ENCODE measurements at regions not wholly inside any gene's neighbourhood (a gene's known extent, or its start where the extent isn't known, plus 50 kb on each side); places are given as distances from the start of the nearest gene placed in this dataset.

GRCh38 chr13:31891472-31891871 lies 140.1 kb upstream of the FRY start:
- no peaks in the 10 kb centered on the region for H3K27me3 ChIP-seq
- 55% methylated on average over 2 of the region's 2 CpGs for WGBS
- H3K27ac ChIP-seq = no peak overlapping the region
- H3K9me3 ChIP-seq = no peaks in the 10 kb centered on the region
- H3K36me3 ChIP-seq = no peaks in the 10 kb centered on the region
- TF ChIP-seq CTCF (IDR thresholded peaks at IDR 0.05) = no peak
- no peak for TF ChIP-seq POLR2AphosphoS5 (IDR thresholded peaks at IDR 0.05)
- no peak for TF ChIP-seq POLR2A (IDR thresholded peaks at IDR 0.05)
- no peak for TF ChIP-seq EP300 (IDR thresholded peaks at IDR 0.05)
- no peak for DNase-seq (ENCODE audit: low spot score in 2 of 2)
- H3K4me3 ChIP-seq = no peak overlapping the region
- H3K4me1 ChIP-seq = peaks cover 20% of the 10 kb centered on the region

- no peak overlapping the region for H3K4me3 ChIP-seq
- no peaks in the 10 kb centered on the region for H3K27me3 ChIP-seq
- TF ChIP-seq POLR2A (IDR thresholded peaks at IDR 0.05) (no peak), CTCF (IDR thresholded peaks at IDR 0.05) (no peak), EP300 (IDR thresholded peaks at IDR 0.05) (no peak), POLR2AphosphoS5 (IDR thresholded peaks at IDR 0.05) (no peak)
- no peaks in the 10 kb centered on the region for H3K36me3 ChIP-seq
- WGBS = 66% methylated on average over 1 of the region's 1 CpG
- peaks cover 21% of the 10 kb centered on the region for H3K4me1 ChIP-seq
- DNase-seq (ENCODE audit: low spot score in 2 of 2) = no peak
- no peak overlapping the region for H3K27ac ChIP-seq
- H3K9me3 ChIP-seq = no peaks in the 10 kb centered on the region
Measured at GRCh38 chr13:31894931-31895330, 136.6 kb upstream of the FRY start.

GRCh38 chr13:31895691-31896090 lies 135.9 kb upstream of the FRY start:
- H3K4me3 ChIP-seq = no peak overlapping the region
- no peaks in the 10 kb centered on the region for H3K27me3 ChIP-seq
- DNase-seq (ENCODE audit: low spot score in 2 of 2) = no peak
- H3K9me3 ChIP-seq = no peaks in the 10 kb centered on the region
- peaks cover 21% of the 10 kb centered on the region for H3K4me1 ChIP-seq
- no peak for TF ChIP-seq POLR2AphosphoS5 (IDR thresholded peaks at IDR 0.05)
- no peak for TF ChIP-seq CTCF (IDR thresholded peaks at IDR 0.05)
- no peak for TF ChIP-seq POLR2A (IDR thresholded peaks at IDR 0.05)
- TF ChIP-seq EP300 (IDR thresholded peaks at IDR 0.05) = no peak
- no peaks in the 10 kb centered on the region for H3K36me3 ChIP-seq
- H3K27ac ChIP-seq = peak overlapping the region; percentile 37
- WGBS = 82% methylated on average over 3 of the region's 3 CpGs

- Histone ChIP-seq H3K27ac (no peak overlapping the region), H3K9me3 (no peaks in the 10 kb centered on the region), H3K4me3 (no peak overlapping the region), H3K4me1 (peaks cover 19% of the 10 kb centered on the region), H3K36me3 (no peaks in the 10 kb centered on the region), H3K27me3 (no peaks in the 10 kb centered on the region)
- DNase-seq (ENCODE audit: low spot score in 2 of 2) = no peak
- no peak for TF ChIP-seq POLR2AphosphoS5 (IDR thresholded peaks at IDR 0.05)
- TF ChIP-seq EP300 (IDR thresholded peaks at IDR 0.05) = no peak
- TF ChIP-seq CTCF (IDR thresholded peaks at IDR 0.05) = no peak
- TF ChIP-seq POLR2A (IDR thresholded peaks at IDR 0.05) = no peak
- 28% methylated on average over 2 of the region's 2 CpGs for WGBS
Measured at GRCh38 chr13:31896427-31896826, 135.1 kb upstream of the FRY start.

GRCh38 chr13:31898378-31899071 lies 133.0 kb upstream of the FRY start:
- 72% methylated on average over 9 of the region's 9 CpGs for WGBS
- no peak overlapping the region for H3K27ac ChIP-seq
- no peaks in the 10 kb centered on the region for H3K27me3 ChIP-seq
- H3K9me3 ChIP-seq = no peaks in the 10 kb centered on the region
- H3K36me3 ChIP-seq = no peaks in the 10 kb centered on the region
- DNase-seq (ENCODE audit: low spot score in 2 of 2) = no peak
- TF ChIP-seq POLR2AphosphoS5 (IDR thresholded peaks at IDR 0.05) (no peak), POLR2A (IDR thresholded peaks at IDR 0.05) (no peak), EP300 (IDR thresholded peaks at IDR 0.05) (no peak), CTCF (IDR thresholded peaks at IDR 0.05) (no peak)
- H3K4me3 ChIP-seq = no peak overlapping the region
- H3K4me1 ChIP-seq = peaks cover 18% of the 10 kb centered on the region
